ENCODE measurements at regions not wholly inside any gene's neighbourhood (a gene's known extent, or its start where the extent isn't known, plus 50 kb on each side); places are given as distances from the start of the nearest gene placed in this dataset.
"Not testable (repeated sequence)": the region's sequence is repeated elsewhere in the genome, so short reads cannot be mapped to it uniquely, and the experiment has no call there.

- DNase-seq (ENCODE audit: low read depth): no peak
- H3K4me3 ChIP-seq (ENCODE audit: low read depth, low read length): no peak overlapping the region
Measured at GRCh38 chr6:11899645-11900044, 112.5 kb upstream of the HIVEP1 start.

GRCh38 chr6:11894212-11894611, 115.6 kb upstream of the ADTRP start:
- no peak overlapping the region for H3K4me3 ChIP-seq (ENCODE audit: low read depth, low read length)
- no peak for DNase-seq (ENCODE audit: low read depth)

GRCh38 chr6:11891547-11891946, 112.9 kb upstream of the ADTRP start:
- no peak for DNase-seq (ENCODE audit: low read depth)
- no peak overlapping the region for H3K4me3 ChIP-seq (ENCODE audit: low read depth, low read length)

- H3K4me3 ChIP-seq (ENCODE audit: low read depth, low read length): no peak overlapping the region
- no peak for DNase-seq (ENCODE audit: low read depth)
Measured at GRCh38 chr6:11890849-11891248, 112.2 kb upstream of the ADTRP start.

GRCh38 chr6:11890209-11890608, 111.6 kb upstream of the ADTRP start:
- DNase-seq (ENCODE audit: low read depth): no peak
- no peak overlapping the region for H3K4me3 ChIP-seq (ENCODE audit: low read depth, low read length)

- DNase-seq (ENCODE audit: low read depth): no peak
- H3K4me3 ChIP-seq (ENCODE audit: low read depth, low read length): no peak overlapping the region
Measured at GRCh38 chr6:11889572-11889971, 111.0 kb upstream of the ADTRP start.

GRCh38 chr6:11888727-11889126, 110.1 kb upstream of the ADTRP start:
- no peak for DNase-seq (ENCODE audit: low read depth)
- H3K4me3 ChIP-seq (ENCODE audit: low read depth, low read length): no peak overlapping the region

GRCh38 chr6:11885159-11885558, 106.6 kb upstream of the ADTRP start:
- DNase-seq (ENCODE audit: low read depth): no peak
- H3K4me3 ChIP-seq (ENCODE audit: low read depth, low read length): no peak overlapping the region

GRCh38 chr6:11883471-11883870, 104.9 kb upstream of the ADTRP start:
- not testable (repeated sequence) for DNase-seq (ENCODE audit: low read depth); H3K4me3 ChIP-seq (ENCODE audit: low read depth, low read length)

GRCh38 chr6:11880156-11880555, 101.6 kb upstream of the ADTRP start:
- H3K4me3 ChIP-seq (ENCODE audit: low read depth, low read length); DNase-seq (ENCODE audit: low read depth): not testable (repeated sequence)

- H3K4me3 ChIP-seq (ENCODE audit: low read depth, low read length): no peak overlapping the region
- DNase-seq (ENCODE audit: low read depth): no peak
Measured at GRCh38 chr6:11878735-11879134, 100.1 kb upstream of the ADTRP start.

- DNase-seq (ENCODE audit: low read depth): no peak
- no peak overlapping the region for H3K4me3 ChIP-seq (ENCODE audit: low read depth, low read length)
Measured at GRCh38 chr6:11878029-11878428, 99.4 kb upstream of the ADTRP start.

- no peak for DNase-seq (ENCODE audit: low read depth)
- H3K4me3 ChIP-seq (ENCODE audit: low read depth, low read length): no peak overlapping the region
Measured at GRCh38 chr6:11876934-11877433, 98.4 kb upstream of the ADTRP start.

GRCh38 chr6:11875325-11876109, 96.9 kb upstream of the ADTRP start:
- no peak overlapping the region for H3K4me3 ChIP-seq (ENCODE audit: low read depth, low read length)
- DNase-seq (ENCODE audit: low read depth): no peak

GRCh38 chr6:11869672-11870340, 91.2 kb upstream of the ADTRP start:
- peak; percentile 54 for DNase-seq (ENCODE audit: low read depth)
- no peak overlapping the region for H3K4me3 ChIP-seq (ENCODE audit: low read depth, low read length)

- no peak overlapping the region for H3K4me3 ChIP-seq (ENCODE audit: low read depth, low read length)
- no peak for DNase-seq (ENCODE audit: low read depth)
Measured at GRCh38 chr6:11868392-11868791, 89.8 kb upstream of the ADTRP start.

GRCh38 chr6:11865680-11866300, 87.2 kb upstream of the ADTRP start:
- H3K4me3 ChIP-seq (ENCODE audit: low read depth, low read length): no peak overlapping the region
- DNase-seq (ENCODE audit: low read depth): no peak

GRCh38 chr6:11858439-11858838, 79.8 kb upstream of the ADTRP start:
- H3K4me3 ChIP-seq (ENCODE audit: low read depth, low read length): no peak overlapping the region
- no peak for DNase-seq (ENCODE audit: low read depth)

GRCh38 chr6:11855743-11856142, 77.1 kb upstream of the ADTRP start:
- H3K4me3 ChIP-seq (ENCODE audit: low read depth, low read length): no peak overlapping the region
- DNase-seq (ENCODE audit: low read depth): no peak

- DNase-seq (ENCODE audit: low read depth): no peak
Measured at GRCh38 chr6:11854408-11855165, 76.0 kb upstream of the ADTRP start.

More at GRCh38 chr6:11854408-11855165, 76.0 kb upstream of the ADTRP start:
- H3K4me3 ChIP-seq (ENCODE audit: low read depth, low read length): no peak overlapping the region
